ENCODE measurements at regions not wholly inside any gene's neighbourhood (a gene's known extent, or its start where the extent isn't known, plus 50 kb on each side); places are given as distances from the start of the nearest gene placed in this dataset.
A peak's percentile ranks its signal among the peaks of the same experiment; 100 is the strongest.
"Not testable (repeated sequence)": the region's sequence is repeated elsewhere in the genome, so short reads cannot be mapped to it uniquely, and the experiment has no call there.

DNA sequence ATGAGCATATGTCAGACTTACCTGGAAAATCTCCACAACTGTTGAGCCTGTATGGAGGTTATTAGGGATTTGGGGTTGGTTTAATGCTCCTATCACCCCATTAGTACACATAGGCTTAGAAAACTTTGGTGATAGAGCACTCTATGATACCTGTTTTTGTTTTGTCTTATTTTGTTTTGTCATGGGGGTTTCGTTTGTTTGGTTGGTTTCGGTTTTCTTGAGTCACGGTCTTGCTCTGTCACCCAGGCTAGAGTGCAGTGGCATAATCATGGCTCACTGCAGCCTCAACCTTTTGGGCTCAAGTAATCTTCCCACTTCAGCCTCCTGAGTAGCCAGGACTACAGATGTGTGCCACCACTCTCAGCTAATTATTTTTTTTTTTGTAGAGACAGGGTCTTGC, 70.0 kb downstream of the MZT1 start:
- no peak for FAIRE-seq

DNA sequence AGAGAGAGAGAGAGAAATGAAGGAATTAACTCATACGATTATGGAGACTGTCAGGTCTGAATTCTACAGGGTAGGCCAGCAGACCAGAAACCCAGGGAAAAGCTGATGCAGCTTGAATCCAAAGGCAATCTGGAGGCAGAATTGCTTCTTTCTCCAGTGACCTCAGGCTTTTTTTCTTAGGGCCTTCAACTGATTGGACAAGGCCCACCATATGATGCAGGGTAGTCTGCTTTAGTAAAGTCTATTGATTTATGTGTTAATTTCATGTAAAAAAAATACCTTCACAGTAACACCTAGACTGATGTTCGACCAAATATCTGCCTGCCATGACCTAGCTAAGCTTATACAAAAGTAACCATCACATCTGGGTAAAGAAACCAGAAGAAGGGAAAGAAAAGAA, 71.1 kb downstream of the MZT1 start:
- FAIRE-seq = no peak

DNA sequence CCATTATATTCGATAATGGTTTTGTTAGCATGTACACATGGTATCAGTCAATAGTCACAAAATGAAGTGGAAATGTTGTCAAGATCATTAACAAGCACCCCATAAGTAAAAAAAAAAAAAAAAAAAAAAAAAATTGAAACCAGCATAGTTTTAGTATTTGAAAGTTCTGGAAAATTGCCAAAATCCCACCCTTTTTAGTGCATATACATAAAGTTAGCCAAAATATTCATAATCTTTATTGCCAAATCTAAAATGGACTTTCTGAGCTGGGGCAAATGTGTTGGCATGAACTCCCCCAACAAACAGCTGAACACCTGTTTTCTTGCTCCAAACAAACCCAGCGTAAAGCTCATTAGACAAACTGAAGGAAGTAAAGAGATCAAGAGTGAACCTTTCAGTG, 73.9 kb downstream of the MZT1 start:
- no peak for FAIRE-seq

GRCh38 chr13:72652681-72653080, 74.7 kb downstream of the MZT1 start:
- no peak for FAIRE-seq

DNA sequence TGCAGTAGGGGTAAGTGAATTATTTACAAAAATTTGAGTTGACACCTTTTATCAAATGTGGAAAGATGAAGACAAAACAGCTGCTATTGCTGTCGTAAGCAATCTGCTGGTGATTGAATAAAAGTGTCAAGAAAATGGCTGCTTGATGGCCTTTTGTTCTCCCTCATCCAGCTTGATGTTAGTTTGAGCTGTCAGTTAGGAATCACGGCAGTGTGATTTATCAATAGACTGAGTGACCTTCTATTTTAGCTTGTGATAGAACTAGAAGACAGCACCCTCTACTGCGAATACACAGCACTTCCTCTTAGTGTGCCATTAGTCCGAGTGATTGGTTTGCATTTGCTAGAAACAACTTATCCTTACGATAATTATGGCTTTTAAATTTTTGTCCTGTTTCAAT, 76.3 kb downstream of the MZT1 start:
- FAIRE-seq = no peak

- no peak for FAIRE-seq
Measured at GRCh38 chr13:72650051-72650700, 77.3 kb downstream of the MZT1 start.

DNA sequence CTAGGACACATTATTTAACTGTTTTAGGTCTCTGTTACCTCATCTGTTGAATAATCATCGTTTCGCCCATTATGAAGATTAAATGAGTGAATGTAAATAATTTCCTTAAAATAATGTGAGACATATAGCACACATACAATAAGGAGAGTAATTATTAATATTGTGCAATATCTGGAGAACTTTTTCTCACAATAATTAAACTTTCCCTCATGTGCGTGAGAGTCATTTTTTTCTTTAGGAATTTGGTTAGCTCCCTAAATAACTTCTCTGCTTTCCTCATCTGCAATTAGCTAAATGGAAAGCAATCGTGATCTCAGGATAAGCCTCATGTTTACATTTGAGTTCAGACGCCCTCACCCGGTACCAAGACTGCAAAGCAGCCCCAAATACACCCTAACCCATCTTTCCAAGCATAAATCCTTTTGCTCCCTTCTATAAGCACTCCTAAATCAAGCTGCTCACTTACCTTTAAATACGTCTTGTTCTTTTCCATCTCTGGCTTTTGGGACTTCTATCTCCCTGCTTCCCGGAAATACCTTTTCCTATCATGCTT, 78.8 kb downstream of the MZT1 start:
- FAIRE-seq = no peak

GRCh38 chr13:72647422-72647821, 80.0 kb downstream of the MZT1 start:
- no peak for FAIRE-seq

GRCh38 chr13:72645521-72645920, 81.9 kb downstream of the MZT1 start:
- no peak for FAIRE-seq

DNA sequence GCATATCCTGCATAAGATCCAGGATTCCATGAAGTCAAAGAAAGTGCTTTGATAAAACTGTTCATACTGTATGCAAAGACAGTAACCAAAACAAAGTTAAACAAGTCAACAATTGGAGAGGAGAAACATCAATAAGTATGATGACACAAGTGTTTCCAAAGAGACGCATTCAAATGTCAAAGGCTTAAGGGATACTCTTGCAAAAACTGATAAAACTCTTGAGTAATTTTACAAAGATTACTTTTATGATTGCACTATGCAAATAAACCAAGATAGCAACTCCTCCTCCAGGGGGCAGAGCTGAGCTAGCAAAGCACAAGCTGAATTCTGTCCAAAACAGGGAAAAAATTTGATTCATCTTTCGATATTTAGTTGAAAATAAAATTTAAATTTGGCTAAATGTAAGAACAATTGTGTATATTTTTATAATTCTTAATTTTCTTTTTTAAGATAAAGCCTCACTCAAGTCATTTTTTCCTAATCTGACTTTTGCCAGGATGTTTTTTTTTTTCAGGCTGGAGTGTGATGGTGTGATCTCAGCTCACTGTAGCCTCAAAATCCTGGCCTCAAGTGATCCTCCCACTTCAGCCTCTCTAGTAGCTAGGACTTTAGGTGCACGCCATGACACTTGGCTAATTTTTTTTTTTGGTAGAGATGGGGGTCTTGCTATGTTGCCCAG, 84.0 kb downstream of the MZT1 start:
- peak; percentile 81 for FAIRE-seq

- FAIRE-seq = no peak
Measured at GRCh38 chr13:72639377-72639776, 88.1 kb downstream of the MZT1 start.

- FAIRE-seq = no peak
Measured at GRCh38 chr13:72638059-72638815, 89.2 kb downstream of the MZT1 start.

DNA sequence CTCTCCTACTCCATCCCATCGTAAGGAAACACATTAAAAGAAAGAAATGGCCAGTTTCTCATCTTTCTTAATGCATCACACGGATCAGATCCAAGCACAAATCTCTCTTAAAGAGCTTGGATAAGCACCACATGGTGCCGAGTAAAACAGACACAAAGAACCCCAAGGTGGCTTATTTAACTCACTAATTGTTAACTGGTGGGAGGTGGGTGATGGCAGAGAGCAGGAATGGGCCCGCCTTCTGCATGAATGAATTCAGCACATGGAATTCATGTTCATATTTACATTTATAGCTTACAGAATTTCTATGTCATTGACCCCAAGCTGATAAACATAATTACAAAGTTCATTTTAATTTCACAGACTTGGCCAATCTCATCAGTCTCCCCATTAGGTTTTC, 89.9 kb downstream of the MZT1 start:
- FAIRE-seq = no peak

DNA sequence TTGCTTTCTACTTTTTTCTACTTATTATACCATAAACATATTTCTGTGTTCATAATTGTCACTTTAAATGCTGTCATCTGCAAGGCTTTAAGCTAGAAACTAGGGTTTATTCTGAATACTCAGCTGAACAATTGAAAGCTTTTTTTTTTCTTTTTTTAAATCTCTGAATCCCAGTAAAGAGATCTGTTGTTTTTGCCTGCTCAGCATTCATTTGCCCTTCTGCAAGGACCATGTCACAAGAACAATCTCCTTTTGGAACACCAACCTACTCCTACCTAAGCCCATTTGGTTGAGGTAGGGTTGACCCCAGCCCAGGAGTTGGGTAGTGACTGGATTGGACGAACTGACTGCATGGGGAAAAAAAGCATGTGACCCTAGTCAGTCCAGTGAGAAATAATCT, 92.6 kb downstream of the MZT1 start:
- no peak for FAIRE-seq

GRCh38 chr13:72622546-72622945, 104.9 kb downstream of the MZT1 start:
- no peak for FAIRE-seq

- no peak for FAIRE-seq
Measured at GRCh38 chr13:72620874-72621273, 106.6 kb downstream of the MZT1 start.

- FAIRE-seq = no peak
Measured at GRCh38 chr13:72617951-72618350, 109.5 kb downstream of the MZT1 start.

GRCh38 chr13:72617186-72617585, 110.2 kb downstream of the MZT1 start:
- FAIRE-seq = no peak

DNA sequence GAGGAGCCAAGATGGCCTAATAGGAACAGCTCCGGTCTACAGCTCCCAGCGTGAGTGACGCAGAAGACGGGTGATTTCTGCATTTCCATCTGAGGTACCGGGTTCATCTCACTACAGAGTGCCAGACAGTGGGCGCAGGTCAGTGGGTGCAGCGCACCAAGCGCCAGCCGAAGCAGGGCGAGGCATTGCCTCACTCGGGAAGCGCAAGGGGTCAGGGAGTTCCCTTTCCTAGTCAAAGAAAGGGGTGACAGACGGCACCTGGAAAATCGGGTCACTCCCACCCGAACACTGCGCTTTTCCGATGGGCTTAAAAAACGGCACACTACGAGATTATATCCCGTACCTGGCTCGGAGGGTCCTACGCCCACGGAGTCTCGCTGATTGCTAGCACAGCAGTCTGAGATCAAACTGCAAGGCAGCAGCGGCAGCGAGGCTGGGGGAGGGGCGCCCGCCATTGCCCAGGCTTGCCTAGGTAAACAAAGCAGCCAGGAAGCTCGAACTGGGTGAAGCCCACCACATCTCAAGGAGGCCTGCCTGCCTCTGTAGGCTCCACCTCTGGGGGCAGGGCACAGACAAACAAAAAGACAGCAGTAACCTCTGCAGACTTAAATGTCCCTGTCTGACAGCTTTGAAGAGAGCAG, 117.1 kb downstream of the MZT1 start:
- FAIRE-seq = not testable (repeated sequence)

GRCh38 chr13:72599178-72599743, 128.2 kb downstream of the MZT1 start:
- FAIRE-seq = no peak

GRCh38 chr13:72590091-72590740, 137.2 kb downstream of the MZT1 start:
- FAIRE-seq = no peak

DNA sequence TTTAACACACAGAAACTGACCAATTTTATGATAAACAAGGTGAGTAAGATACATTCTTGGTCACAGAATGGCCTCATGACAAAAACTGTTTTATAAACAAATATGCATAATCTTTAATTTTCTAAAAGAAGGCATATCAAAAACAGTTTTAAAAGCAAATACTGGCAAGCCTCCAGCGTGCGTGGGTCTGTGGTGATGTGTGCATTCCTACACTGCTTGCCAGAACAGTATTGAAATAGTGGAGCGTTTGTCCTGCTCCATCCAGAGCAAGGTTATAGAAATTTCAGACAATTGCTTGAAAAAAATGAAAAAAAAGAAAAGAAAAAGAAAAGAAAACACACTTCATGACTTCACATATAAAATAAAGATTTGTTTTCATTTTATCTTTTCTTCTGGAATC, 140.9 kb downstream of the MZT1 start:
- FAIRE-seq = no peak

Measured in A204.1 (cell line).